Liver (tissue), 7 donors: ENCODE measurements at regions not wholly inside any gene's neighbourhood (a gene's known extent, or its start where the extent isn't known, plus 50 kb on each side); places are given as distances from the start of the nearest gene placed in this dataset.
A peak's percentile ranks its signal among the peaks of the same experiment; 100 is the strongest.

Experiments used
- DNase-seq: peaks from one replicate; pipeline ENCODE4 v3.0.0-alpha.2; 2017; ENCODE audit warnings: low spot score
- H3K27ac ChIP-seq, 2 donors: one replicate each; pipeline ENCODE4 v1.7.0; 2013; ENCODE audit warnings: inconsistent platforms in 2 of 2, low read length in 2 of 2, control low read depth in 1 of 2, low read depth in 1 of 2, mild to moderate bottlenecking in 1 of 2
- H3K27me3 ChIP-seq, 4 donors: one replicate each; pipeline versions ENCODE4 v1.6.1 to v1.7.0; 2013; ENCODE audit warnings: low read length in 3 of 4, inconsistent platforms in 1 of 4, mild to moderate bottlenecking in 1 of 4, moderate library complexity in 1 of 4; ENCODE audit not compliant: control insufficient read depth in 4 of 4, insufficient read depth in 4 of 4
- H3K36me3 ChIP-seq, 4 donors: one replicate each; pipeline versions ENCODE4 v1.6.1 to v1.7.0; 2013; ENCODE audit warnings: low read length in 3 of 4, mild to moderate bottlenecking in 3 of 4, low read depth in 1 of 4, moderate library complexity in 1 of 4; ENCODE audit not compliant: control insufficient read depth in 4 of 4, insufficient read depth in 3 of 4
- H3K4me1 ChIP-seq, 4 donors: one replicate each; pipeline versions ENCODE4 v1.6.1 to v1.7.0; 2013; ENCODE audit warnings: low read length in 3 of 4, mild to moderate bottlenecking in 3 of 4, moderate library complexity in 1 of 4; ENCODE audit not compliant: control insufficient read depth in 4 of 4, insufficient read depth in 4 of 4
- H3K4me3 ChIP-seq, 3 donors: one replicate each; pipeline versions ENCODE4 v1.6.1 to v1.7.0; 2013; ENCODE audit warnings: low read length in 3 of 3, control low read depth in 1 of 3, low read depth in 1 of 3, mild to moderate bottlenecking in 1 of 3
- H3K9ac ChIP-seq, 2 donors: one replicate each; pipeline ENCODE4 v1.7.0; 2013; ENCODE audit warnings: low read length in 2 of 2, mild to moderate bottlenecking in 2 of 2, moderate library complexity in 2 of 2, control low read depth in 1 of 2, low read depth in 1 of 2
- H3K9me3 ChIP-seq, 4 donors: one replicate each; pipeline versions ENCODE4 v1.6.1 to v1.7.0; 2013; ENCODE audit warnings: low read length in 3 of 4; ENCODE audit not compliant: control insufficient read depth in 4 of 4
- ATF3 ChIP-seq: IDR thresholded peaks from 2 replicates; pipeline ENCODE4 v1.6.1; 2016; ENCODE audit warnings: antibody characterized with exemption
- FOXA2 ChIP-seq: IDR thresholded peaks from 2 replicates; pipeline ENCODE4 v1.6.1; 2016; ENCODE audit warnings: antibody characterized with exemption
- GABPA ChIP-seq, 2 donors: IDR thresholded peaks in 1 of 2; conservative IDR thresholded peaks in 1 of 2; 2 replicates each; pipeline ENCODE4 v1.6.1; 2016; ENCODE audit warnings: antibody characterized with exemption in 2 of 2, mild to moderate bottlenecking in 1 of 2, moderate library complexity in 1 of 2
- HNF4A ChIP-seq, 2 donors: conservative IDR thresholded peaks; 2 replicates each; pipeline ENCODE4 v1.6.1; 2016; ENCODE audit warnings: antibody characterized with exemption in 2 of 2, mild to moderate bottlenecking in 2 of 2
- JUND ChIP-seq, 2 donors: IDR thresholded peaks; 2 replicates each; pipeline ENCODE4 v1.6.1; 2016; ENCODE audit warnings: antibody characterized with exemption in 2 of 2
- MAX ChIP-seq: IDR thresholded peaks from 2 replicates; pipeline ENCODE4 v1.6.1; 2016; ENCODE audit warnings: antibody characterized with exemption
- NR2F2 ChIP-seq: IDR thresholded peaks from 2 replicates; pipeline ENCODE4 v1.6.1; 2016; ENCODE audit warnings: antibody characterized with exemption
- RAD21 ChIP-seq, 2 donors: IDR thresholded peaks; 2 replicates each; pipeline ENCODE4 v1.6.1; 2016; ENCODE audit warnings: antibody characterized with exemption in 2 of 2, mild to moderate bottlenecking in 2 of 2
- RXRA ChIP-seq, 2 donors: IDR thresholded peaks; 2 replicates each; pipeline ENCODE4 v1.6.1; 2017 to 2018; ENCODE audit warnings: antibody characterized with exemption in 2 of 2, mild to moderate bottlenecking in 1 of 2
- YY1 ChIP-seq: IDR thresholded peaks from 2 replicates; pipeline ENCODE4 v1.6.1; 2016; ENCODE audit warnings: antibody characterized with exemption, mild to moderate bottlenecking
- WGBS: extraction: QIAGEN DNeasy Blood & Tissue Kit; methylation state at CpG from one replicate; pipeline ENCODE4 v1.1.7; 2013; 5-methylcytosine and 5-hydroxymethylcytosine counted together
- TF ChIP-seq, protein P1 (sequence below): IDR thresholded peaks from 2 replicates; pipeline ENCODE4 v1.6.1; 2016; ENCODE audit warnings: antibody characterized with exemption
- TF ChIP-seq, protein P2 (sequence below): IDR thresholded peaks from 2 replicates; pipeline ENCODE4 v1.6.1; 2016; ENCODE audit warnings: antibody characterized with exemption, mild to moderate bottlenecking
- donor health status: healthy.
- donor health status: healthy.
- donor health status: healthy.
- donor health status: healthy.

DNA sequence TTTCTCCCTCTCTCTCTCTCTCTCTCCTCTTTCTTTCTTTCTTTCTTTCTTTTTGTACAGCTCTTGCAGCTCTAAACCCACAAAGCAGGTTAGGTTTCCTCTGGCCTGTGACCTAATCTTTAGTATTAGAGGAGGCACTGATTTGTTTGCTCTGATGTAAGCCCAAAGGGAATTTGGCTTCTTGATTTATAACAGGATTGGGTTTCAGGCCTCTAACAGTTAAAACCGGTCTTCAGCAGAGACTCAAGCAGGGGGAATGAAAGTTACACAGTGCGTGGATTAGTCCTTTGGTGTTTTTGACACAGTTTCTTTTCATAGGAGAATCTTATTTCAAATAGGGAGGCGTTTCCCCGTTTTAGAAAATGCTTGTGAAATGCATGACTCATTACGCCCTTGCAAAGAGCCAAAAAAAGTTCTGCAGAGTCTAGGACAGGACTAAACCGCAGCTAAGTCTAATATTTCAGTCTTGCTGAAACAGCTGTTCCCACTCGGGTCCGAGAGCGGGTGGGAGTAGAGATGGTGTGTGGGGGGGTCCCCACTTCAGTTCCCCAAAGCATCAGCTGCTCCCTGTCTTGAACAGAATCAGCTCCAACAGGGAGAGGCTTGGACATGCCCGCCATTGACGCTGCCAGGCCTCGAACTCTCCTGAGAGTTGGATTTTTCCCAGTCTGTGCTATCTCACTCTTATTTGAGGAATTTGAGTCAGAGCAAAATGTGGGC, 296.5 kb upstream of the PITRM1 start:
- Histone ChIP-seq H3K27ac (peak overlapping the region; percentile 48 to 76), H3K4me3 (no peak overlapping the region), H3K4me1 (peaks cover 0 to 15% (median 0%) of the 10 kb centered on the region in 4 donors), H3K9me3 (no peaks in the 10 kb centered on the region), H3K27me3 (peaks cover 0 to 2% (median 0%) of the 10 kb centered on the region in 4 donors), H3K36me3 (no peaks in the 10 kb centered on the region), H3K9ac (no peak overlapping the region)
- no peak for DNase-seq
- 67% methylated on average over 12 of the region's 12 CpGs for WGBS
- no peak for TF ChIP-seq GABPA (IDR thresholded peaks at IDR 0.05 in 1 of 2, conservative IDR thresholded peaks at IDR 0.05 in 1 of 2)
- TF ChIP-seq YY1: no peak
- peak; percentile 69 to 88 for TF ChIP-seq JUND (IDR thresholded peaks at IDR 0.05)
- peak in 1 of 2 donors; percentile 7 for TF ChIP-seq RAD21 (IDR thresholded peaks at IDR 0.05)

DNA sequence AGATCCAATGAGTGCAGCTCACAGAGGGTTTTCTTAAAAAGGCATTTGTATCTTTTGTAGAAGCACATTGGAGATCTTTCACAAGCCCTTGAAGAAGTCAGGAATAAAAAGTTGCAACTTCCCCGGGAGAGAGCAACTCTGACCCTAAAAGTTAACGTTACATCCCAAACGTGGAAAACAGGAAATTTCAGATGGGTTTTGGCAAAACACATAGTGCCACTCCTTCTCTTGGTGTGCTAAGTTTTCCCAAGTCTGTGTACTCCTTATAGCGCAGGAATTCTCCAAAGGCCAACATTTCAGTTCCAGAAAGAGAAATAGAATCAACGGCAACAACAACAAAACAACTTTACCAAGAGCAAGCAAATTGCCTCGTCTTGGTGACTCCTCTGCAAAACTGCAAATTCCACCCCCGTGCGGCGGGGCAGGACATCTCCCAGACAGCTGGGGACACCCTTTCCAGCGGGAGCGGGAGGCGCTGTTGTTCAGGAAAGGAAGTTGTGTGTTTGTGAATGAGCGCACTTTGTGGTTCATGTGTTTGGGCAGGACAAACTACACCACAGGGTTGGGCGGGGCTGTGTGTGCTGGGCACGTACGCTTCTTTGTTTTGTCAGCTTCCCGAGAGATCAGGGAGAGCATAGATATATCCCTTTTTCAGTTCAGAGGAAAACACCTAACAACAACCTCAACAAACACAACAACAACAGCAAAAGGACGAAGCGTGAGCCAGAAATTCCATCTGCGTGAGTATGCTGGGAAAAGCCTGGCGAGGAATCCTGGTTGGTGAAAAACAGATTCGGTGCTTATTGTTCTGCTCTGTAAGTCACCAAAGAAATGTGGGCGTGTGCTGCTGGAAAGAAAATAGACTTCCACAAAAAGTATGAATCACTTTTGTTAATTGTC, 294.7 kb upstream of the PITRM1 start:
- Histone ChIP-seq H3K27me3 (peaks cover 0 to 2% (median 0%) of the 10 kb centered on the region in 4 donors), H3K9ac (no peak overlapping the region), H3K9me3 (no peaks in the 10 kb centered on the region), H3K27ac (peak overlapping the region; percentile 41 to 76), H3K4me3 (no peak overlapping the region), H3K4me1 (peaks cover 0 to 15% (median 0%) of the 10 kb centered on the region in 4 donors), H3K36me3 (no peaks in the 10 kb centered on the region)
- TF ChIP-seq MAX (no peak), HNF4A (conservative IDR thresholded peaks at IDR 0.05) (no peak), FOXA2 (no peak), ATF3 (no peak), JUND (IDR thresholded peaks at IDR 0.05) (peak; percentile 18 to 23), NR2F2 (peak; percentile 55), RXRA (IDR thresholded peaks at IDR 0.05) (peak in 1 of 2 donors; percentile 7), RAD21 (IDR thresholded peaks at IDR 0.05) (peak; percentile 47 to 56)
- TF ChIP-seq, protein P1, sequence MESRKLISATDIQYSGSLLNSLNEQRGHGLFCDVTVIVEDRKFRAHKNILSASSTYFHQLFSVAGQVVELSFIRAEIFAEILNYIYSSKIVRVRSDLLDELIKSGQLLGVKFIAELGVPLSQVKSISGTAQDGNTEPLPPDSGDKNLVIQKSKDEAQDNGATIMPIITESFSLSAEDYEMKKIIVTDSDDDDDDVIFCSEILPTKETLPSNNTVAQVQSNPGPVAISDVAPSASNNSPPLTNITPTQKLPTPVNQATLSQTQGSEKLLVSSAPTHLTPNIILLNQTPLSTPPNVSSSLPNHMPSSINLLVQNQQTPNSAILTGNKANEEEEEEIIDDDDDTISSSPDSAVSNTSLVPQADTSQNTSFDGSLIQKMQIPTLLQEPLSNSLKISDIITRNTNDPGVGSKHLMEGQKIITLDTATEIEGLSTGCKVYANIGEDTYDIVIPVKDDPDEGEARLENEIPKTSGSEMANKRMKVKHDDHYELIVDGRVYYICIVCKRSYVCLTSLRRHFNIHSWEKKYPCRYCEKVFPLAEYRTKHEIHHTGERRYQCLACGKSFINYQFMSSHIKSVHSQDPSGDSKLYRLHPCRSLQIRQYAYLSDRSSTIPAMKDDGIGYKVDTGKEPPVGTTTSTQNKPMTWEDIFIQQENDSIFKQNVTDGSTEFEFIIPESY: no peak
- TF ChIP-seq, protein P2, sequence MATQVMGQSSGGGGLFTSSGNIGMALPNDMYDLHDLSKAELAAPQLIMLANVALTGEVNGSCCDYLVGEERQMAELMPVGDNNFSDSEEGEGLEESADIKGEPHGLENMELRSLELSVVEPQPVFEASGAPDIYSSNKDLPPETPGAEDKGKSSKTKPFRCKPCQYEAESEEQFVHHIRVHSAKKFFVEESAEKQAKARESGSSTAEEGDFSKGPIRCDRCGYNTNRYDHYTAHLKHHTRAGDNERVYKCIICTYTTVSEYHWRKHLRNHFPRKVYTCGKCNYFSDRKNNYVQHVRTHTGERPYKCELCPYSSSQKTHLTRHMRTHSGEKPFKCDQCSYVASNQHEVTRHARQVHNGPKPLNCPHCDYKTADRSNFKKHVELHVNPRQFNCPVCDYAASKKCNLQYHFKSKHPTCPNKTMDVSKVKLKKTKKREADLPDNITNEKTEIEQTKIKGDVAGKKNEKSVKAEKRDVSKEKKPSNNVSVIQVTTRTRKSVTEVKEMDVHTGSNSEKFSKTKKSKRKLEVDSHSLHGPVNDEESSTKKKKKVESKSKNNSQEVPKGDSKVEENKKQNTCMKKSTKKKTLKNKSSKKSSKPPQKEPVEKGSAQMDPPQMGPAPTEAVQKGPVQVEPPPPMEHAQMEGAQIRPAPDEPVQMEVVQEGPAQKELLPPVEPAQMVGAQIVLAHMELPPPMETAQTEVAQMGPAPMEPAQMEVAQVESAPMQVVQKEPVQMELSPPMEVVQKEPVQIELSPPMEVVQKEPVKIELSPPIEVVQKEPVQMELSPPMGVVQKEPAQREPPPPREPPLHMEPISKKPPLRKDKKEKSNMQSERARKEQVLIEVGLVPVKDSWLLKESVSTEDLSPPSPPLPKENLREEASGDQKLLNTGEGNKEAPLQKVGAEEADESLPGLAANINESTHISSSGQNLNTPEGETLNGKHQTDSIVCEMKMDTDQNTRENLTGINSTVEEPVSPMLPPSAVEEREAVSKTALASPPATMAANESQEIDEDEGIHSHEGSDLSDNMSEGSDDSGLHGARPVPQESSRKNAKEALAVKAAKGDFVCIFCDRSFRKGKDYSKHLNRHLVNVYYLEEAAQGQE: peak; percentile 16
- WGBS: 73% methylated on average over 23 of the region's 23 CpGs
- no peak for DNase-seq
